ENCODE measurements at regions not wholly inside any gene's neighbourhood (a gene's known extent, or its start where the extent isn't known, plus 50 kb on each side); places are given as distances from the start of the nearest gene placed in this dataset.
A peak's percentile ranks its signal among the peaks of the same experiment; 100 is the strongest.
"Not testable (repeated sequence)": the region's sequence is repeated elsewhere in the genome, so short reads cannot be mapped to it uniquely, and the experiment has no call there.

DNA sequence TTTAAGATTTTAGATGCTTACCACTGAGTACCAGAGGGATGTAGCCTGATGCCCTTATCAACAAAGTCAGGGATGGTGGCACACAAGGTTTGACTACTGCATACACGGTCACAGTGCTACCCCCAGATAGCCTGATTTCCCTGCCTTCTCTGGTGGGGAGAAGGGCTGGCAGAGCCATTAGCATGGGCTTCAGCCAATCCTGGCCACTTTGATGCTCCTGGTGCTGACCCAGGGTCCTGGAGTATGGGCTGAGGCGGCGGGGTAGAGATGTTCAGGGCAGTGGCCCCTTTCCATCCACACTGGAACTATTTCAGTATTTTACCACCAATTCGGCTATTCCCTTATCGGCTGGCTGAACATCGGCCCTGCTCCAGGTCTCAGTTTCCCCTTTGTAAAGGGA lies 83.2 kb downstream of the POTEB3 start:
- not testable (repeated sequence) for H3K9me3 Mint-ChIP-seq; H3K27me3 Mint-ChIP-seq; H3K36me3 Mint-ChIP-seq; DNase-seq (ENCODE audit: low spot score); H3K4me1 Mint-ChIP-seq (ENCODE audit: low read depth in 2 of 2); ATAC-seq; H3K4me3 Mint-ChIP-seq; H3K27ac Mint-ChIP-seq

DNA sequence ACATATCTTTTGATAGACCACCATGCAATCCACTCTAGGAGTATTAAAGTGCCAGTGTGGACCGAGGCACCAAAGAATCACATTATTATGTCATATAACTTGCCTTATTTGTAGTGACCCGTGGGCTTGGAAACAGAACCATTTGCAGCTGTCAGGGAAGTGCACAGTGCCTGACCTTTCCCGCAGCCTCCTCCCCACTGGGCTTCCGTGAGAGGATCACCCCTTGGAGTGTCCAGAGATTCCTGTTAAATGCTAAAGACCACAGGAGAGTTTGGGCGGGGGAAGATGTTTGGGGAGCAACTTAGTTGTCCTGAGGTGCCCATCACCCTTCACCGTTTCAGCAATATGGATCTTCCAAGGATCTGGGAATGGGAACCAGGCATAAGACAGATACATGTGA lies 84.4 kb downstream of the POTEB3 start:
- not testable (repeated sequence) for H3K27me3 Mint-ChIP-seq; H3K4me1 Mint-ChIP-seq (ENCODE audit: low read depth in 2 of 2); H3K9me3 Mint-ChIP-seq; H3K4me3 Mint-ChIP-seq; ATAC-seq; H3K27ac Mint-ChIP-seq; H3K36me3 Mint-ChIP-seq
- peak; percentile 55 for DNase-seq (ENCODE audit: low spot score)

DNA sequence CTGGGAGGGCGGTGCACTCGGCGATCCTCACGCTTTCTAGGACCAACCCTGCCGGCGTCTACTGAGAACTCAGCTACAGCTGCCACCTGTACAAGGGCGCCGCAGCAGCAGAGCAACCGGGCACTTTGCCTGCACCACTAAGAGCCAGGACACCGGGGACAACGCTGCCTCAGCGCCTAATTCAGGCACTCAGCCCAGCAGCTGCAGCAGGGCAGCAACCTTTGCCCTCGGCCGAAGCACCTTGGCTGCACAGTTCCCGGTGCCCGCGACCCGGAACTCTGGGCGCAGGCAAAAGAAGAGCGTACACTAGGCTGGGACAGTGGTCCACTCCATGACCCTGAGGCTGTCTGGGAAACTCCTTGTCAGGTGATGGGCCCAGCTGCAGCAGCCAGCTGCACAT lies 85.7 kb downstream of the POTEB3 start:
- ATAC-seq; H3K4me3 Mint-ChIP-seq; H3K27me3 Mint-ChIP-seq; H3K9me3 Mint-ChIP-seq; H3K4me1 Mint-ChIP-seq (ENCODE audit: low read depth in 2 of 2); H3K36me3 Mint-ChIP-seq; DNase-seq (ENCODE audit: low spot score); H3K27ac Mint-ChIP-seq: not testable (repeated sequence)

DNA sequence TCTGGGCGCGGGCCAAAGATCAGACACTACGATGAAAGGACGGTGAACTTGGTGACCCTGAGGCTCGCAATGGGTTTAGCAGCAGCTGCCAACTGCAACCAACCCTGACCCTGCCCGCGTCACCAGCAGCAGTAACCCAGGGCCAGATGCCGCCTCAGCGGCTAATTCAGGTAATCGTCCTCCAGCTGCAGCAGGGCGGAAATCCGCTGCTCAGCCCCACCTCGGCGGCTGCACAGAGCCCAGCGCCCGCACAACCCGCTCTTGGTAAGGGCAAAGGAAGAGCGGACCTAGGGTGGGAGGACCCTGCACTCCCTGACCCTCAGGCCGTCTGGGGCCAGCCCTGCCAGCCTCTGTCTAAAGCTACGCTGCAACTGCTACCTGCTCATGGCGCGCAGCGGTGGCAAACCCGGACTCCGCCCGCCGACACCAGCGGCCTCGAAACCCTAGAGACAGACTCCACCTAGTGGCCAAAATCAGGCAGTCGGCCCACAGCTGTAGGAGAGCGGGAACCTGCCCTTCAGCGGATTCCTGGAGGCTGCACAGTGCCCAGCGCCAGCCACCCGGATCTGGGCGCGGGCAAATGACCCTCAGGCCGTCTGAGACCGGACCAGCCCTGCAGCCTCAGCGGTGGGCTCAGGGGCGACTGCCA lies 87.5 kb downstream of the POTEB3 start:
- H3K4me1 Mint-ChIP-seq (ENCODE audit: low read depth in 2 of 2); DNase-seq (ENCODE audit: low spot score); H3K36me3 Mint-ChIP-seq; H3K4me3 Mint-ChIP-seq; H3K27ac Mint-ChIP-seq; H3K9me3 Mint-ChIP-seq; H3K27me3 Mint-ChIP-seq; ATAC-seq: not testable (repeated sequence)

DNA sequence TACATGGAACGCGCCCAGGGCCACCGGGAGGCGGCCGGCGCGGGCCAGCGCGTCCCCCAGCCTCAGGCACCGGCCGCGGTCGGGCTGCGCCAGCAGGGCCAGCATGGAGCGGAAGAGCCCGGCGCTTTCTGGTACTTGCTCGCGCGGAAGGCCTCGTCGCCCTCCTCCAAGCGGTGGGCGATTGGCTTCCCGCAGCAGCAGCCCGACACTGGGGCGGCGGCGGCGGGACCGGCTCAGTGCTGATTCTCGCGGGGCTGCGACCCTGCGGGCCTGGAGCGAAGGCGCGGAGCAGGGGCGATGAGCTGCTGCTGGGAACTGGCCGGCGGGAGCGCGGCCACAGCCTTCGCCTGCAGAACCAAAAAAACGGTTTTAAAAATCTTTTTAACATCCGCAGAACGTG lies 95.3 kb downstream of the POTEB3 start:
- H3K36me3 Mint-ChIP-seq; H3K4me1 Mint-ChIP-seq (ENCODE audit: low read depth in 2 of 2); H3K9me3 Mint-ChIP-seq; H3K27me3 Mint-ChIP-seq; ATAC-seq; H3K27ac Mint-ChIP-seq; H3K4me3 Mint-ChIP-seq: not testable (repeated sequence)
- DNase-seq (ENCODE audit: low spot score), result peak; percentile 51

DNA sequence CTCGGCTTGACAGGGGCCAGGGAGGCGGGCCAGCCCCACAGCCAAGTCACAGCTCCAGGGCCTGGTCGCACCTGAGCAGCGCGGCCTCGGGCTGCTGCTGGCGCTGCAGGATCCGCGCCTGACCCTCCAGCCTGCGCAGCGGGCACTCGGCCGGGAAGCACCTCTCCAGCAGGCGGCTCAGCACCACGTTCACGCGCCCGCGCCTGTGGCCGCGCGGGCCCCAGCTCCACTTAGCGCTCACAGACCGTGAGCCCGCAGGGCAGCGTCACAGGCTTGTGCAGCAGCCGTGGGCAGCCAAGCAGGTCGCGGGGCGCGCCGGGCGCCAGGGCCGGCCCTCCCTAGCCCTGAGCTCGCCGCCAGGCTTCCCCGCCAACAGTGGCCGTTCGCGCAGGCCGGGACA lies 95.8 kb downstream of the POTEB3 start:
- H3K27me3 Mint-ChIP-seq; H3K27ac Mint-ChIP-seq; H3K4me1 Mint-ChIP-seq (ENCODE audit: low read depth in 2 of 2); H3K4me3 Mint-ChIP-seq; H3K36me3 Mint-ChIP-seq; H3K9me3 Mint-ChIP-seq; DNase-seq (ENCODE audit: low spot score): not testable (repeated sequence)
- ATAC-seq, result peak in 1 of 2 donors; percentile 65

DNA sequence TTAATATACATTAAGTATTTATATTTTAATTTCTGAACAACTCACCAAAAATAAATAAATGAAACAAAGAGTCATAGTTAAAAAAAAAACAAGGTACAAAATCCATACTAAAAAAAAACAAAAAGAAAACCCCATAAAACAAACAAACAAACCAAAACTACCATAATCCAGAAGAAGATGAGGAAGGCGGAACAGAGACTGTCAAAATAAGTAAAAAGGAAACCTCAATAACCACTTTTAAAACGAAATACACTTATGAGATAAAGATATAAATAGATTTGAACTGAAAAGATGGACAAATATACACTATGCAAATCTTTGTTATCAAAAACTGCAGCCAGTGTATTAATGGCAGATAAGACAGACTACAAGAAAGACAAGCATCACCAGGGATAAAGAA lies 103.3 kb downstream of the POTEB3 start:
- ATAC-seq; H3K4me1 Mint-ChIP-seq (ENCODE audit: low read depth in 2 of 2); DNase-seq (ENCODE audit: low spot score); H3K36me3 Mint-ChIP-seq; H3K27ac Mint-ChIP-seq; H3K27me3 Mint-ChIP-seq; H3K4me3 Mint-ChIP-seq; H3K9me3 Mint-ChIP-seq: not testable (repeated sequence)

DNA sequence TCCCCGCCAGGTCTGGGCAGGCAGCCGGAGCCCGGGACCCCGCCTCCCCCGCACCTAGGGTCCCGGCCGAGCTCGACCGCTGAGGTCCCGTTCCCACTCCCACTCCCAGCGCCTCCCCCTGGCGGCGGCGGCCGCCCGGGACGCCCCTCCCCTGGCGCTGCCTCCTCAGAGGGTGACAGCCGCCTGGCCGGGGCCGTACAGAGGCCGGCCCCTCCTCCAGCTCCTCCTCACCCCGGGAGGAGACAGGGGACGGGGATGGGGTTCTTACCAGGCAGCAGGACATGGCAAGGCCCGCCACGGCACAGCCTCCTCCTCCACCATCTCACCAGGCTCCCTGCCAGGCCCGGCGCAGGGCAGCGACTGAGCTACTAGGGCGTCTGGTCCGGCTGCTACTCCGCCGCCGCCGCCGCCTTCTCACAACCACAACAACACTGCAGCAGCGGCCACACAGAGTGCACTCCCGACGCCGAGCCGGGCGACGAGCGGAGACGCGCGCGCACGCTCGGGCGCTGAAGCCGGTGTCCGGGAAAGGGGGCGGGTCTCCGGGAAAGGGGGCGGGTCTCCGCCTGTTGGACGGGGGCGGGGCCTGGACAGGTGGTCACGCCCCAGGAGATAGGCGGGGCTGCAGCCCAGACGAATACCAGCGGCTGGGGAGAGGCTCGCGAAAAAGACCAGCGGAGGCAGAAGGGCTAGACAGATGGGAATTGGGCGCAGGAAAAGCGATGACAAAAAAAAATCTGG lies 115.4 kb downstream of the POTEB3 start:
- DNase-seq (ENCODE audit: low spot score), result peak; percentile 71
- H3K27ac Mint-ChIP-seq; H3K4me3 Mint-ChIP-seq; H3K36me3 Mint-ChIP-seq; H3K9me3 Mint-ChIP-seq; H3K27me3 Mint-ChIP-seq; H3K4me1 Mint-ChIP-seq (ENCODE audit: low read depth in 2 of 2): not testable (repeated sequence)
- ATAC-seq, result peak; percentile 66 to 98

DNA sequence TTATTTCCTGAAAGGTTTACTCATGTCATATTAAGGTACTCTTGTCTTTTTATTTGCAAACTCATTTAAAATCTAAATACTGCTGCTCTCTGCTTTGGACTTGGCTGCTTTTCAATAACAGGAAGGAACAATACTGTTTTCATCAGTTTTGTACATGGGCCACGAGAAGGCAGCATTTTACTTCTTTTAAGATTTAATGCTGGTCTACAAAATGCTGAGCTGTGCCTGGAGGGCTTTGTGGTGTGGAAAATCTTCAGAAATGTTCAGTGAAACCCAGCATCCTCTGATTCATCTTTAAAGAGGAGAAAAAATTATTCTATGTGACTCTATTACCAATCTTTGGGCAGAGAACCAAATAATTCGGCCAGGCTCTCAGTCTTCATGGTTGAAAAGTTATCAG lies 155.9 kb downstream of the POTEB3 start:
- DNase-seq (ENCODE audit: low spot score); H3K36me3 Mint-ChIP-seq; H3K9me3 Mint-ChIP-seq; H3K27me3 Mint-ChIP-seq; H3K4me1 Mint-ChIP-seq (ENCODE audit: low read depth in 2 of 2); H3K27ac Mint-ChIP-seq; H3K4me3 Mint-ChIP-seq: not testable (repeated sequence)
- peak in 1 of 2 donors; percentile 74 for ATAC-seq

DNA sequence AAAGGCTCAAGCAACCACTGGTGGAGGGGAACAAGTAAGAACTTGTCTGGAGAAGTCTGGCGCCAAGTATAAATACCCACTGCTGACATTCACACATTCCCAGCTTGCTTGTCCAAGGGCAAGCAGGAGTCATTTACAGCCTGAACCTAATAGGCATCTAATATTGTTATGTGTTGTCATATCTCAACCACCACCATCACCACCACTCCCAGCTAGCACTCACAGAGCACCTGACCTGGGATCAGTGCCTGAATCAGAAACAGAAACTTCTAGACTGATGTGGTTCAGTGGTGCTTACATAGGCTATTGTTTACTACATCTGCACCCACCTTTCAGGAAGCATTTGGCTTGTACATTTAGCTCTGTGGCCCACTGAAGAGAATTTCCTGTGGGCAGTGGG lies 157.1 kb downstream of the POTEB3 start:
- not testable (repeated sequence) for DNase-seq (ENCODE audit: low spot score); H3K9me3 Mint-ChIP-seq; H3K36me3 Mint-ChIP-seq; H3K4me1 Mint-ChIP-seq (ENCODE audit: low read depth in 2 of 2); H3K27me3 Mint-ChIP-seq; H3K4me3 Mint-ChIP-seq; H3K27ac Mint-ChIP-seq
- ATAC-seq, result peak; percentile 61 to 67

DNA sequence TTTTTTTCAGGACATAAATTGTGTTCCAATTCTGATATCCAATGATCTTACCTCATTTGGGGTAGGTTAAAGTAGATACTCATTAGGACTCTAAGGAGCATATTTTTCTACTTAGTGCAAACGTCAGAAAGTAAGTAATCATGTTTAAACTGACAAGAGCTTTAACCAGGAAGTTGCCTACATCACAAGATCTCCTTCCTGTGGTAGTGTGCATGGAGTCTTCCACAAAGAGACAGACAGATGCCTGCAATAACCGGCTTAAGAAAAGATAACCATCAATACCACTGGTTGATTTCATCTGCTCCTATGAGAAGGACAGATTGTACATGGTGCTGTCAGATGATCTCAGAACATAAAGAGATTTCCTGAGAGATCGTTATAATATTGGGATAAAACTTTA lies 160.0 kb downstream of the POTEB3 start:
- not testable (repeated sequence) for H3K27me3 Mint-ChIP-seq

DNA sequence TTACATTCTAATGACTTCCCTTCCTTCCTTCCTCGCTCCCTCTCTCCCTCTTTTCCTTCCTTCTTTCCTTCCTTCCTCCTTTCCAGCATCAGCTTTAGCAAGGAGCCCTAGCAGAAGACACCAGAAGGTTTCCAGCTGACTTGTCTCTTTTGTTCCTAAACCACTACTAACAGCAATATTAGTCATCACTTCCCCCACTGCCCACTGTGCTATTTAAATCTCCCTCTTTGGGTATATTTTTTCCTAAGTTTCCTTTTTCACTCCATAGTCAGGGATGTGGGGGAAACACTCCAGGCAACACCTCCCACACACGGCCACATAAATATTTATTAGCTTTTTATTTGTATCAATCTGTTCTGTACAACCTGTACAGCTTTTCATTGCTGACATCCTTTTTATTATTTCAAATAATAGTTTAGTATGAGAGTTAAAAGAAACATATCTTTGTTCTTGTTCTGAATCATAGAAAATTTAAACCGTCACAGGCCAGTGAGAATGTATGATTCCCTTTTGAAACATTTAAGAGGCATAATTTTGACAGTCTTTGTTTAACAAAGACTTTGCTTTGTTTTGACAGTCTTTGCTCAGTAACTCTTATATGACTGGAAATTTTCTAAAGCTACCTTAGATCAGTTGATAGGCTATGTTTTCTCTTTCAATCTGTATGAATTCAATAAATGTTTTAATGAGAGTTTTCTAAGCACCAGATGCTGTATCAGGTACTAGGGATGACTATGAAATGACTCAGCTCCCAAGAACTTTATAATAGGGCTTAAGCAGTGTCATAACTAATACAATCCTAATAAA lies 167.9 kb downstream of the POTEB3 start:
- H3K4me3 Mint-ChIP-seq; H3K9me3 Mint-ChIP-seq; H3K36me3 Mint-ChIP-seq; DNase-seq (ENCODE audit: low spot score): not testable (repeated sequence)
- Mint-ChIP-seq H3K27ac (peak overlapping the region in 1 of 2 donors; percentile 2), H3K4me1 (ENCODE audit: low read depth in 2 of 2) (peaks cover 18 to 24% of the 10 kb centered on the region in 2 donors), H3K27me3 (peaks cover 8 to 12% of the 10 kb centered on the region in 2 donors)
- ATAC-seq, result peak in 1 of 2 donors; percentile 43

More for the DNA sequence above, 160.0 kb downstream of the POTEB3 start:
- ATAC-seq; H3K36me3 Mint-ChIP-seq; H3K27ac Mint-ChIP-seq; H3K9me3 Mint-ChIP-seq; DNase-seq (ENCODE audit: low spot score); H3K4me1 Mint-ChIP-seq (ENCODE audit: low read depth in 2 of 2); H3K4me3 Mint-ChIP-seq: not testable (repeated sequence)

DNA sequence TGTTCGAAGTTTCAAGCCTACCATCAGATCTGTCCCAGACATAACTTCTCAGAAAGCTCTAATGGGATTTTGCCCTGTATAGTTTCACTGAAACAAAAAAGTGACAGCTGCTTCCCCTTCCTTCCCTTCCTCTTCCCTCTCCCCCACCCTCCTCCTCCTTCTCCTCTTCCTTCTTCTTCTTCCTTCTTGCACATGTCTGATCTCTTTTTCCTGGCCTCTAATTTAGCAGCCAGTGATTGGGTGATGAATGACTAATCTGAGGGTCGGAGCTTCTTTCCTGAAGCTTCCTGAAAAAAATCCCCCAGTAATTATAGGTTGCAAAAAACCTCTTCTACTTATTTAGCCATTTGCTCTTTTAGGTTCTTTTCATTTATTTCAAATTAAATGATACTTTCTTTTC lies 168.7 kb downstream of the POTEB3 start:
- no peak for DNase-seq (ENCODE audit: low spot score)
- Mint-ChIP-seq H3K27me3 (peaks cover 8 to 12% of the 10 kb centered on the region in 2 donors), H3K9me3 (no peaks in the 10 kb centered on the region), H3K4me3 (no peak overlapping the region), H3K36me3 (no peaks in the 10 kb centered on the region), H3K4me1 (ENCODE audit: low read depth in 2 of 2) (peaks cover 18 to 24% of the 10 kb centered on the region in 2 donors), H3K27ac (no peak overlapping the region)
- ATAC-seq, result no peak

DNA sequence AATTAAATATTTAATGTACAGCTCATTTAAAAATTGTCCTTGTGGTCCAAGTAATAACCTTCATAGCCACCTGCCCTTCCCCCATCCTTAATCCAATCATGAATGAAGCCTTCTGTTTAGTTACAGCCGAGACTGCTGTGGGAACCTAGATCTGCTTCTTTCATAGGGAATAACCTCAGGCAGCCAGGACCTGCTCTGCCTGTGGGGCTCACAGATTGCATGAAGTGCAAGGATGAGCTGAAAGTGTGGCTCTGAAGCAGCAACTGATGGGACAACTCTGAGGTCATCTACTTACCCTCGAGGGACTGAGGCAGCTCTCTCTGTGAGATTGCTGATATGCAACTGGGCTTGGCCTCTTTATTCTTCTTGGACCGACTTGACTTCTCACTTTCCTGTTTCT lies 169.8 kb downstream of the POTEB3 start:
- DNase-seq (ENCODE audit: low spot score) (no peak), ATAC-seq (peak in 1 of 2 donors; percentile 3)
- Mint-ChIP-seq H3K4me1 (ENCODE audit: low read depth in 2 of 2) (peaks cover 18 to 24% of the 10 kb centered on the region in 2 donors), H3K36me3 (no peaks in the 10 kb centered on the region), H3K4me3 (no peak overlapping the region), H3K9me3 (no peaks in the 10 kb centered on the region), H3K27ac (no peak overlapping the region), H3K27me3 (peaks cover 8 to 12% of the 10 kb centered on the region in 2 donors)
